ENCODE measurements at regions not wholly inside any gene's neighbourhood (a gene's known extent, or its start where the extent isn't known, plus 50 kb on each side); places are given as distances from the start of the nearest gene placed in this dataset.
"Not testable (repeated sequence)": the region's sequence is repeated elsewhere in the genome, so short reads cannot be mapped to it uniquely, and the experiment has no call there.

DNA sequence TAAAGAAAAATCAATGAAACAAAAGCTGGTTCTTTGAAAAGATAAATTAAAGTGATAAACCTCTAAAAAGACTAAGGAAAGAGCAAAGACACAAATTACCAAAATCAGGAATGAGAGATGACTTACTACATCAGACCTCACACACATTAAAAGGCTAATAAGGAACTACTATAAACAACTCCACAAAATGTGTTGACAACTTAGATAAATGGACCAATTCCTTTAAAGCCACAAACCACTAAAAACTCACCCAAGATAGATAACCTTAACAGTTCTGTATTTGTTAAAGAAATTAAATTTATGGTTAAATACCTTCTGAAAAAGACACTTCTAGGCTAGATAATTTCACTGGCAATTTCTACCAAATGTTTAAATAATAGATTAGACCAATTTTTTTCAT lies 170.4 kb downstream of the SMAD6 start:
- Histone ChIP-seq H3K4me3 (ENCODE audit: low read length) (no peak overlapping the region), H3K36me3 (ENCODE audit: control insufficient read depth, insufficient read depth, low read length, severe bottlenecking) (peaks cover 2% of the 10 kb centered on the region), H3K27me3 (replicated peaks; ENCODE audit: control insufficient read depth, insufficient read depth, low read length) (no peaks in the 10 kb centered on the region), H3K9ac (ENCODE audit: low read length) (no peak overlapping the region), H3K9me3 (ENCODE audit: control insufficient read depth, low read length) (peaks cover 2% of the 10 kb centered on the region), H3K4me1 (ENCODE audit: control insufficient read depth, insufficient read depth, low read length) (peaks cover under 1% of the 10 kb centered on the region)
- DNase-seq (ENCODE audit: low read depth) = no peak

- H3K36me3 ChIP-seq (ENCODE audit: control insufficient read depth, insufficient read depth, low read length, severe bottlenecking); DNase-seq (ENCODE audit: low read depth): not testable (repeated sequence)
Measured at GRCh38 chr15:66873331-66873730, 171.3 kb downstream of the SMAD6 start.

GRCh38 chr15:66873856-66874255 lies 171.8 kb downstream of the SMAD6 start:
- Histone ChIP-seq H3K9ac (ENCODE audit: low read length) (no peak overlapping the region), H3K4me1 (ENCODE audit: control insufficient read depth, insufficient read depth, low read length) (peaks cover 9% of the 10 kb centered on the region), H3K36me3 (ENCODE audit: control insufficient read depth, insufficient read depth, low read length, severe bottlenecking) (no peaks in the 10 kb centered on the region), H3K9me3 (ENCODE audit: control insufficient read depth, low read length) (peaks cover 2% of the 10 kb centered on the region), H3K27me3 (replicated peaks; ENCODE audit: control insufficient read depth, insufficient read depth, low read length) (no peaks in the 10 kb centered on the region), H3K4me3 (ENCODE audit: low read length) (no peak overlapping the region)
- no peak for DNase-seq (ENCODE audit: low read depth)

More at GRCh38 chr15:66873331-66873730, 171.3 kb downstream of the SMAD6 start:
- H3K9me3 ChIP-seq (ENCODE audit: control insufficient read depth, low read length); H3K9ac ChIP-seq (ENCODE audit: low read length); H3K4me1 ChIP-seq (ENCODE audit: control insufficient read depth, insufficient read depth, low read length); H3K4me3 ChIP-seq (ENCODE audit: low read length); H3K27me3 ChIP-seq (replicated peaks; ENCODE audit: control insufficient read depth, insufficient read depth, low read length): not testable (repeated sequence)

DNA sequence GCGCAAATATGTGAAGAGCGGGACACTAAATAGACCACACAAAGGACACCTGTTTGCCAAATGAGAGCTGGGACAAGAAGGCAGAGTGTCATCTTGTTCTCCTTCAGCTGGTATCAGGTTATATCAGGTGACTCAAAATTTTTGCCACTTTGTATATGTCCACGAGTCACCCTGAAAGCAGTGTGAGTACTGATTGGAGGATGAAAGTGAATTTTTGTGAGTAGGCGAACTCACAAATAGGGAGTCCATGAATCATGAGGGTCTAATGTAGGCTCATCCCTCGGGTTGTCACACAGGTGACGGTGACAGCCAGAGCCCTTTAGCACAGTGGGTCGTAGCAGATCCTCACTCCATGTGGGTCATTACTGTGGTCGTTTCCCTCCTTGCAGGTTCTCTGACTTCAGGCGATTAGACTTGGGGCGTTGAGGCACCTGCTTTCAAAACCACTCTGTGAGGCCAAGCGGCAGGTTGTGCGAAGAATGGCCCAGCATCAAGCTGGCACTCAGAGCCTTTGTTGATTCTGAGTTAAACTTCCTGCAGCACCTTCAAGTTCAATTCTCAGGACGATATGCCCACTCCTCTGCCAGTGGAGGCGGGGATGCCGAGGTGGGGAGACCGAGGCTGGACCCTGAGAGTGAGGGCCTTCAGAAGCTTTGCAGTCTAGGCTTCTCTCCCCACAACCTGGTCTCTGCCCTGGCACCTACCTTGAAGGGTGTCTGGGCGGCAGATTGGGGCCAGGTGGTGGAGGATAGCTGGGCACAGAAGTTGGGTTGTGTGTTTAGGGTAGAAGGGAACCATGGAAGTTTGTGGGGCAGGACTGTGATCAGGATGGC lies 173.8 kb downstream of the SMAD6 start:
- no peak overlapping the region for H3K9ac ChIP-seq (ENCODE audit: low read length)
- H3K36me3 ChIP-seq (ENCODE audit: control insufficient read depth, insufficient read depth, low read length, severe bottlenecking) = no peaks in the 10 kb centered on the region
- H3K4me3 ChIP-seq (ENCODE audit: low read length) = no peak overlapping the region
- H3K9me3 ChIP-seq (ENCODE audit: control insufficient read depth, low read length) = no peaks in the 10 kb centered on the region
- peaks cover 21% of the 10 kb centered on the region for H3K4me1 ChIP-seq (ENCODE audit: control insufficient read depth, insufficient read depth, low read length)
- no peaks in the 10 kb centered on the region for H3K27me3 ChIP-seq (replicated peaks; ENCODE audit: control insufficient read depth, insufficient read depth, low read length)
- no peak for DNase-seq (ENCODE audit: low read depth)

DNA sequence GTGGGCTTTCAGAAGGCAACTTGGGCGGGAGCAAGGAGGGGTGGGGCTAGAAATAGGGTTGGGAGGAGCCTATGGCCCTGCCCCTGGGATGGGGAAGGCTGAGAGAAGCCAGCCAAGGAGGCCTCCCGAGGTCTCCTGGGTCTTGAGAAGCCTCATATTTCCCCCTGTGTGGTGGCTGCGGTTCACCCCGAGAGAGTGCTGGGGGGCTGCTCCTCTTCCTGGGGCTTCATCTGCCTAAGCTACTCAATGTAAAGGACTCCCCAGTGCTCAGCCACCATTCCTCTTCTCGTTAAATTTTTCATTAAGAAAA lies 174.3 kb downstream of the SMAD6 start:
- H3K27me3 ChIP-seq (replicated peaks; ENCODE audit: control insufficient read depth, insufficient read depth, low read length) = no peaks in the 10 kb centered on the region
- H3K36me3 ChIP-seq (ENCODE audit: control insufficient read depth, insufficient read depth, low read length, severe bottlenecking) = no peaks in the 10 kb centered on the region
- no peak overlapping the region for H3K4me3 ChIP-seq (ENCODE audit: low read length)
- no peak overlapping the region for H3K9ac ChIP-seq (ENCODE audit: low read length)
- H3K4me1 ChIP-seq (ENCODE audit: control insufficient read depth, insufficient read depth, low read length) = peaks cover 23% of the 10 kb centered on the region
- DNase-seq (ENCODE audit: low read depth) = no peak
- no peaks in the 10 kb centered on the region for H3K9me3 ChIP-seq (ENCODE audit: control insufficient read depth, low read length)

DNA sequence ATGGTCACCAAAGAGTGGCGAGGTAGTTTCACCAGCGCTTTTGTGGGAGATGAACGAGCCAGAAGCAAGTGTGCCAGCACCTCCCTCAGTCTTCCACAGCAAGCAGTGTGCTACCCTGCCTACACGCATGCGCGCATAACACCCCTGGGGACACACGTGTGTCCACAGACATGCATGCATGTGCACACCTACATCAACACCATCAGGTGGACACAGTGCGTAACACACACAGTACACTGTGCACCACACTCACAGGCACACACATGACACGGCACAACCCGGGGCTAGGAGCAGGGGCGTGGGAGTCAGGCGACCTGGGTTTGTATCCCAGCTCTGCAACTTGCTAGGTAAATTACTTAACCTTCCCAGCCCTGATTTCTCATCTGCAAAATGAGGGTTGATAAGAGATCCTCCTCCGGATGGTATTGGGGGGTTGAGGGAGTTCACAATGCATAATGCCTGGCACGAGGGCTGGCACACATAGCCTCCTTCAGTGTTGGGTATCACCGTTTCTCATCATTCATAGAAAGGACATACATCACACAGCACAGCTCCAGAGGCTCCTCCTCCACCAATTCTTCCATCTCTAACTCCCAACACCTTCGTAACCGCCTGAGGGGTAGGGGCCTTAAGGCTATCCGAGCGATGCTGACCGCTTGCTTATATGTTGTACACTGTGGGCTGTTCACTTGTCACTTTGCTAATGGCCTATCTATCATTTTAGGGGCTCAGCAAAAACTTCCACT lies 174.9 kb downstream of the SMAD6 start:
- no peak for DNase-seq (ENCODE audit: low read depth)

GRCh38 chr15:66877477-66878271 lies 175.6 kb downstream of the SMAD6 start:
- no peak overlapping the region for H3K4me3 ChIP-seq (ENCODE audit: low read length)
- no peaks in the 10 kb centered on the region for H3K27me3 ChIP-seq (replicated peaks; ENCODE audit: control insufficient read depth, insufficient read depth, low read length)
- H3K4me1 ChIP-seq (ENCODE audit: control insufficient read depth, insufficient read depth, low read length) = peaks cover 33% of the 10 kb centered on the region
- H3K36me3 ChIP-seq (ENCODE audit: control insufficient read depth, insufficient read depth, low read length, severe bottlenecking) = no peaks in the 10 kb centered on the region
- no peaks in the 10 kb centered on the region for H3K9me3 ChIP-seq (ENCODE audit: control insufficient read depth, low read length)
- no peak for DNase-seq (ENCODE audit: low read depth)
- H3K9ac ChIP-seq (ENCODE audit: low read length) = peak overlapping the region; percentile 7

More for the DNA sequence above, 174.9 kb downstream of the SMAD6 start:
- Histone ChIP-seq H3K9ac (ENCODE audit: low read length) (peak overlapping the region; percentile 7), H3K4me1 (ENCODE audit: control insufficient read depth, insufficient read depth, low read length) (peaks cover 25% of the 10 kb centered on the region), H3K36me3 (ENCODE audit: control insufficient read depth, insufficient read depth, low read length, severe bottlenecking) (no peaks in the 10 kb centered on the region), H3K27me3 (replicated peaks; ENCODE audit: control insufficient read depth, insufficient read depth, low read length) (no peaks in the 10 kb centered on the region), H3K9me3 (ENCODE audit: control insufficient read depth, low read length) (no peaks in the 10 kb centered on the region), H3K4me3 (ENCODE audit: low read length) (no peak overlapping the region)

- DNase-seq (ENCODE audit: low read depth) = no peak
Measured at GRCh38 chr15:66878761-66879160, 176.7 kb downstream of the SMAD6 start.

DNA sequence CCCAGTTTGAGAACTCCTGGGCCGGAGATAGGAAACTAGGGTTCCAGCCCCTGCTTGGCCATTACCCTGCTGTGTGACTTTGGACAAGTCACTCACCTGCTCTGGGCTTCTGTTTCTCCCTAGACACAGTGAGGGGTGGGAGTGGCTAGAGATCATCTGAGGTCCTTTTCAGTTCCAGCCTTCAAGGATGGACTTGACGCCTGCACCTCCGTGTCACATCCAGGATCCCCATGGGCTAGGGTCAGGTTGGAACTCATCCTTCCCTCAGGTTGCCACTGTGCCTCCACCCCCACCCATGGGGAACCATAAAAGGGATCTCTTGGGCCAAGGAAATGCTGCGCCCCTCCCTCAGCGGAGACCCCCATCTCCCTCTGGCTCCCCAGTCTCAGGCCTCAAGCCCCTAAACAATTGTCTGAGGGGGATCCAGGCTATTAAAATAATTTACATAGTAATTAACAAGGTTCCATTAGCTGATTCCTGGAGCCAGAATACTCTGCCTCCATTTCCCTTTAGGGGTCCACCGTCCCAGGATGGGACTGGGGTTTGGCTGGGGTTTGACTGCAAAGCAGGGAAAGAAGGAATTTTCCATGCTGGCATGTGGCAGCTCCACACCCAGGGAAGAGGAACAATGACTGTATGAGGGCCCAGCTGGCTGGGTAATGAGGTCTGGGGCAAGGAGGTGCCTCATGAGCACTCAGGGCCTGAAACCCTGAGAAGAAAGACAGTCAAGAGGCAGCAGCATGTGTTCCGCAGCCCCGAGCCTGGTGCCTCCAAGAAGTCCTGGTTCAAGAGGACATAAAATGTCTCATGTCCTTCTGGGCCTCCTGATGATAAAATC lies 177.7 kb downstream of the SMAD6 start:
- no peak for DNase-seq (ENCODE audit: low read depth)
- Histone ChIP-seq H3K27me3 (replicated peaks; ENCODE audit: control insufficient read depth, insufficient read depth, low read length) (no peaks in the 10 kb centered on the region), H3K9me3 (ENCODE audit: control insufficient read depth, low read length) (no peaks in the 10 kb centered on the region), H3K36me3 (ENCODE audit: control insufficient read depth, insufficient read depth, low read length, severe bottlenecking) (no peaks in the 10 kb centered on the region), H3K4me1 (ENCODE audit: control insufficient read depth, insufficient read depth, low read length) (peaks cover 50% of the 10 kb centered on the region), H3K4me3 (ENCODE audit: low read length) (no peak overlapping the region), H3K9ac (ENCODE audit: low read length) (peak overlapping the region; percentile 3)

More at GRCh38 chr15:66878761-66879160, 176.7 kb downstream of the SMAD6 start:
- H3K4me3 ChIP-seq (ENCODE audit: low read length) = no peak overlapping the region
- no peaks in the 10 kb centered on the region for H3K27me3 ChIP-seq (replicated peaks; ENCODE audit: control insufficient read depth, insufficient read depth, low read length)
- no peaks in the 10 kb centered on the region for H3K9me3 ChIP-seq (ENCODE audit: control insufficient read depth, low read length)
- H3K4me1 ChIP-seq (ENCODE audit: control insufficient read depth, insufficient read depth, low read length) = peaks cover 40% of the 10 kb centered on the region
- no peak overlapping the region for H3K9ac ChIP-seq (ENCODE audit: low read length)
- no peaks in the 10 kb centered on the region for H3K36me3 ChIP-seq (ENCODE audit: control insufficient read depth, insufficient read depth, low read length, severe bottlenecking)

GRCh38 chr15:66880380-66881155 lies 178.5 kb downstream of the SMAD6 start:
- Histone ChIP-seq H3K4me1 (ENCODE audit: control insufficient read depth, insufficient read depth, low read length) (peaks cover 50% of the 10 kb centered on the region), H3K27me3 (replicated peaks; ENCODE audit: control insufficient read depth, insufficient read depth, low read length) (no peaks in the 10 kb centered on the region), H3K9me3 (ENCODE audit: control insufficient read depth, low read length) (no peaks in the 10 kb centered on the region), H3K4me3 (ENCODE audit: low read length) (no peak overlapping the region), H3K9ac (ENCODE audit: low read length) (no peak overlapping the region), H3K36me3 (ENCODE audit: control insufficient read depth, insufficient read depth, low read length, severe bottlenecking) (no peaks in the 10 kb centered on the region)
- DNase-seq (ENCODE audit: low read depth) = no peak
